ENCODE measurements at regions not wholly inside any gene's neighbourhood (a gene's known extent, or its start where the extent isn't known, plus 50 kb on each side); places are given as distances from the start of the nearest gene placed in this dataset.

GRCh38 chr2:18384242-18384641 lies 176.2 kb downstream of the RDH14 start:
- no peak for TF ChIP-seq POLR2A (IDR thresholded peaks at IDR 0.05; ENCODE audit: low read depth, low read length)
- no peak for TF ChIP-seq POLR2AphosphoS5 (IDR thresholded peaks at IDR 0.05; ENCODE audit: low read depth, low read length)
